B cell (primary cell): ENCODE measurements at regions not wholly inside any gene's neighbourhood (a gene's known extent, or its start where the extent isn't known, plus 50 kb on each side); places are given as distances from the start of the nearest gene placed in this dataset.

Source experiments
- CTCF ChIP-seq: fragments of 200-600 bp; IDR thresholded peaks from one replicate; pipeline ENCODE4 v1.8.0; 2022; ENCODE audit warnings: antibody characterized with exemption, mild to moderate bottlenecking
- EZH2 ChIP-seq: IDR thresholded peaks from 2 replicates; pipeline ENCODE4 v1.6.1; 2012; ENCODE audit warnings: borderline replicate concordance, low read depth, mild to moderate bottlenecking, moderate library complexity, low read length; ENCODE audit not compliant: insufficient read depth, poor library complexity, severe bottlenecking

GRCh38 chr18:5625076-5625475 is 81.3 kb upstream of the EPB41L3 start:
- TF ChIP-seq CTCF (no peak), EZH2 (no peak)
